ENCODE measurements at regions not wholly inside any gene's neighbourhood (a gene's known extent, or its start where the extent isn't known, plus 50 kb on each side); places are given as distances from the start of the nearest gene placed in this dataset.

- TF ChIP-seq EZH2 (IDR thresholded peaks at IDR 0.05): no peak
- TF ChIP-seq, protein P1, sequence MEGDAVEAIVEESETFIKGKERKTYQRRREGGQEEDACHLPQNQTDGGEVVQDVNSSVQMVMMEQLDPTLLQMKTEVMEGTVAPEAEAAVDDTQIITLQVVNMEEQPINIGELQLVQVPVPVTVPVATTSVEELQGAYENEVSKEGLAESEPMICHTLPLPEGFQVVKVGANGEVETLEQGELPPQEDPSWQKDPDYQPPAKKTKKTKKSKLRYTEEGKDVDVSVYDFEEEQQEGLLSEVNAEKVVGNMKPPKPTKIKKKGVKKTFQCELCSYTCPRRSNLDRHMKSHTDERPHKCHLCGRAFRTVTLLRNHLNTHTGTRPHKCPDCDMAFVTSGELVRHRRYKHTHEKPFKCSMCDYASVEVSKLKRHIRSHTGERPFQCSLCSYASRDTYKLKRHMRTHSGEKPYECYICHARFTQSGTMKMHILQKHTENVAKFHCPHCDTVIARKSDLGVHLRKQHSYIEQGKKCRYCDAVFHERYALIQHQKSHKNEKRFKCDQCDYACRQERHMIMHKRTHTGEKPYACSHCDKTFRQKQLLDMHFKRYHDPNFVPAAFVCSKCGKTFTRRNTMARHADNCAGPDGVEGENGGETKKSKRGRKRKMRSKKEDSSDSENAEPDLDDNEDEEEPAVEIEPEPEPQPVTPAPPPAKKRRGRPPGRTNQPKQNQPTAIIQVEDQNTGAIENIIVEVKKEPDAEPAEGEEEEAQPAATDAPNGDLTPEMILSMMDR (IDR thresholded peaks at IDR 0.05): no peak
- TF ChIP-seq EZH2phosphoT487 (IDR thresholded peaks at IDR 0.05): no peak
These were observed 112.6 kb downstream of the SEC16B start for GRCh38 chr1:177857285-177857684.
